GM21786 (cell line): ENCODE measurements at regions not wholly inside any gene's neighbourhood (a gene's known extent, or its start where the extent isn't known, plus 50 kb on each side); places are given as distances from the start of the nearest gene placed in this dataset.
"Not testable (repeated sequence)": the region's sequence is repeated elsewhere in the genome, so short reads cannot be mapped to it uniquely, and the experiment has no call there.

ENCODE experiments used
- ATAC-seq: cut with Tn5 transposase; IDR thresholded peaks from one replicate; pipeline ENCODE4 v1.9.1; 2021; ENCODE audit not compliant: unreplicated experiment

- no peak for ATAC-seq
Observed at GRCh38 chr2:76073992-76074604, 363.4 kb upstream of the GCFC2 start.

- no peak for ATAC-seq
Observed at GRCh38 chr2:76050196-76050595, 339.5 kb upstream of the GCFC2 start.

- no peak for ATAC-seq
Observed at GRCh38 chr2:76044701-76045100, 334.0 kb upstream of the GCFC2 start.

- ATAC-seq, result no peak
Observed at GRCh38 chr2:76039505-76039904, 328.8 kb upstream of the GCFC2 start.

GRCh38 chr2:76027761-76028160 is 317.0 kb upstream of the GCFC2 start:
- no peak for ATAC-seq

GRCh38 chr2:76019128-76019527 is 308.4 kb upstream of the GCFC2 start:
- ATAC-seq, result no peak

- ATAC-seq, result no peak
Observed at GRCh38 chr2:76009484-76009883, 298.8 kb upstream of the GCFC2 start.

GRCh38 chr2:76008001-76008702 is 297.4 kb upstream of the GCFC2 start:
- peak; percentile 88 for ATAC-seq

GRCh38 chr2:76000425-76000824 is 289.7 kb upstream of the GCFC2 start:
- ATAC-seq, result no peak

- no peak for ATAC-seq
Observed at GRCh38 chr2:75998451-75998850, 287.7 kb upstream of the GCFC2 start.

GRCh38 chr2:75994759-75995158 is 284.0 kb upstream of the GCFC2 start:
- ATAC-seq, result no peak

GRCh38 chr2:75988622-75989021 is 277.9 kb upstream of the GCFC2 start:
- ATAC-seq, result not testable (repeated sequence)

GRCh38 chr2:75986617-75987016 is 275.9 kb upstream of the GCFC2 start:
- ATAC-seq, result no peak

- ATAC-seq, result no peak
Observed at GRCh38 chr2:75982719-75983118, 272.0 kb upstream of the GCFC2 start.

- no peak for ATAC-seq
Observed at GRCh38 chr2:75964646-75965045, 253.9 kb upstream of the GCFC2 start.

- no peak for ATAC-seq
Observed at GRCh38 chr2:75960472-75961009, 249.8 kb upstream of the GCFC2 start.

- no peak for ATAC-seq
Observed at GRCh38 chr2:75959724-75960471, 249.2 kb upstream of the GCFC2 start.

GRCh38 chr2:75954761-75955160 is 244.0 kb upstream of the GCFC2 start:
- no peak for ATAC-seq

- no peak for ATAC-seq
Observed at GRCh38 chr2:75952173-75952572, 241.5 kb upstream of the GCFC2 start.

- ATAC-seq, result no peak
Observed at GRCh38 chr2:75949385-75950030, 238.8 kb upstream of the GCFC2 start.

GRCh38 chr2:75936311-75936710 is 225.6 kb upstream of the GCFC2 start:
- ATAC-seq, result no peak
